GM04503 (cell line): ENCODE measurements at regions not wholly inside any gene's neighbourhood (a gene's known extent, or its start where the extent isn't known, plus 50 kb on each side); places are given as distances from the start of the nearest gene placed in this dataset.

Experiments
- DNase-seq: peaks from one replicate; pipeline ENCODE4 v3.0.0-alpha.2; 2012; ENCODE audit warnings: low read depth

DNA sequence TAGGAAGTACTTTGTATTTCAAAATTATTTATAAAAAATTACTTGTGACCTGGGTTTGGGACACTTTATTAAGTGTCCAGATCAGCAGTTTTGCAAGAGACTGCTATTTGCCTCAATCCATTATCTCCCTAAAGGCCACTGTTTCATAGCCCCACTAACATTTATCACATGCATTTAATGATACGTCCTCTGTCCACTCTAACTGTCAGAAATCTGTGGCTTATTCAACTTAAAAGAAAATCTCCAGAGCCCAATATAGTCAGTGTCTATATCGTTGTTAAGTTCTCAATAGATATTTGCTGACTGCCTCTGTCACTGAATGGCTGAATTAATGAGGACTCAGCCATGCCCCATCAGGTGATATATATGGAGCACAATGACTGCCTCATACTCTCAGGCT lies 553.9 kb upstream of the POM121L12 start:
- DNase-seq = no peak

DNA sequence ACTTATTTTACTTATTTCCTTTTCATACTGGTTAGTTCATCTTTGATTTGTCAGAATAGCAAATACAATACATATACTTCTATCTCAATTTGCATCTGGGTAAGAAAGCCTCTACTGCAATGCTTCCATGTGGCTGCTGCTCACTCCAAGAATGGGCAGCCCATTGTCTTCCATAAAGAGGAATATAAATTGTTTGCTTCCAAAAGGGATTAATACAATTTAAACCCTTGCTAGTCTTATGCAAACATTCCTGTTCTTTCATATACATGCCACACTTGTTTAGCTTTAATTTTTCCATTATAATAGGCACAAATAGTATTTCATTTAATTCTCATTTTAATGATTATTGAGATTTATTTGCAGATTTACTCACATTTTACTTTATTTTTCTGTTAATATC lies 555.4 kb upstream of the POM121L12 start:
- no peak for DNase-seq

DNA sequence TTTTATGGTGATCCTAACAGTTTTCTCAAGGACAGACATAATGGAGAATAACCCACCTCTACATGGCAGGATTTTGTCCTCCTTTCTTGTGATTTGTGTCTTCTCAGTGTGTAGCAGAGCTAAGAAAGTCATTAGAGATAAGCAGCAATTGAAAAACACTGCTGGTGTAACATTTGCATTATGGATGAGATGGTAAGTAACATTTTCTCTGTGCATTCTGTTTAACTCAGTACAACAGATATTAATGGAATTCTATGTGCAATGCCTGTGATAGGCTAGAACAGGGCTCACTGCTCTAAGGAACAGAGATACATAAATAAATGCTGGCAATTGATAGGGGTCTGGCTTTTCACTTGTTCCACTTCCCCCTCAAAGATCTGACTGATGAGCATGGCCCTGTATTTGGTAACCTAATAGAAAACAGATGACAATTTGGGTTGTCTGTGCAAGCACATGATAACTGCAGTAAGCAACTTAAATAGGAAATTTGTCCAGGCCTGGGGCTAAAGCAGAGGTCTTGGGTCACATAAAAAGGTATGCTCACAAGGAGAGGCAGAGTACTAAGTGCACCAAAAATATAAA lies 560.3 kb upstream of the POM121L12 start:
- no peak for DNase-seq

DNA sequence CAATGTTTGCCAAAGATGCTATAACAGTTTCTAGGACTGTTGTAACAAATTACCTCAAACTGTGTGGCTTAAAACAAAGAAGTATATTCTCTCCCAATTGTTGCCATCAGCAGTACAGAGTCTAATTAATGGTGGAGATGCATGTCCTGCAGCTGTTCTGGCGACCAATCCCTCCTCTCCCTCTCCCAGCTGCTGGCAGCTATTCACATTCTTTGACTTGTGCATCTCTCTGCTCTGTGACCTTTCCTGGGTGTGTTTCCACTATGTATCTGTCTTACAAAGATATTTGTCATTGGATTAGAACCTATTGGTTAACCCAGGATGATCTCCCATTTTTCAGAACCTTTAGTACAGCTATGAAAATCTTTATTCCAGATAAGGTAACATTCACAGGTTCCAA lies 561.7 kb upstream of the POM121L12 start:
- no peak for DNase-seq

DNA sequence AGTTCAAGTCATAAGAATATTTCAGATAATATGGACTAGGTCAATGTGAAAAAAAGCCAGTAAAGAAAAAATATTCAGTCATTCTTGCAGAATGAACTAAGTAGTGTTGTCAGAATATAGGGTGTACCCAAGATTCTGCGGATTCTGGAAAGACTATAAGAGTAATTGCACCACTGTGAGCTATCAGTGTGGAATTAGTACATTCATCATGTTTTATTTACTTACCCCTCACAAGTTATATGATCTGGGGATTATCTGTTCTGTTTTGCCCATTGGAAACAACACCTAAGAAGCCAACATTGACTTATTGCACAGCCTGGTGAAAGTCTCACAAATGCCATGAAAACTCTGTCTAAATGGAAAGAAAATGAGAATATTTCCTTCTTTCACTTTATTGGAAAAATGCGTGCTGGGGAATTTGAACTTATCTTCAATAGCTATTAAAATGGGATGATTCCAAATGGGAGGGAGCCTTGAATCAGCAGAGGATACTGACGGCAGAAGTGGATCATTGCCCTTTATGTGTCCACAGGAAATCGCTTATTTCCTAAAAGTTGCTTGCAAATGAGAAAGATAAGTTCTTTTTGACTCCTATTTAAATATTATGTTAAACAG lies 563.3 kb upstream of the POM121L12 start:
- DNase-seq = no peak

DNA sequence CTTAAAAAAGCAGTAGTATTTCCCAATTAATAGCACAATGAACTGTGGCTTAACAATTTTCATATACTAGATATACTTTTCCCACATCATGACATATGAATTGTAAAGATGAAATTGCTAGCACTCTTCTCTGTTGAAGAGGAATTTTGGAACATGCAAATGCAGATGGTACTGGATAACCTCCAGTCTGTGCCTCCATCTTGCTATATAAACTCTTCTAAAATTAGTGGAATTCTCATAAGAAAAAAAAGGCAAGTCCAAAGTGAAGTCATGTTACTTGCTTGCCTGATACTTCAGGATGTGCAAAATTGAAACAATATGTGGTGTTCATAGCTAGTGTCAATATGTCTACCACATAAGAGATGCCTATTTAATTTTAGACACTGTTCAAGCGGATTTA lies 570.2 kb upstream of the POM121L12 start:
- no peak for DNase-seq

DNA sequence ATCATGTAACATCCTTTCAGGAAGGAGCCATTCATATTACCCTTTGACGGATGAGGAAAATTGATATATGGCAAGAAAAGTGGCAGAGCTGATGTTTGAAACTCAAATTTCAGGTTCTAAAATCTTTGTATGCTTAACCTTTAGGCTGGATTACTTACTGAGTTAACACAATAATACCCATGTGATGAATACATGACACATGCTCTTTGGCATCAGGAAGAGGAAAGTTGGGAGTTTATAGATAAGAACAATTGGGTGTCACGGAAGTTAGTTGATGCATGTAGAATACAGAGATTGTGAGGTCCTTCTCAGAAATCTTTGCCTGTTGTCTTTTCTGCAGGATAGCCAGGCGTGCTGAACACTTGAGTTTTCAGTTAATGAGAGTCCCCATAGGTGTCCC lies 572.1 kb upstream of the POM121L12 start:
- DNase-seq = no peak

DNA sequence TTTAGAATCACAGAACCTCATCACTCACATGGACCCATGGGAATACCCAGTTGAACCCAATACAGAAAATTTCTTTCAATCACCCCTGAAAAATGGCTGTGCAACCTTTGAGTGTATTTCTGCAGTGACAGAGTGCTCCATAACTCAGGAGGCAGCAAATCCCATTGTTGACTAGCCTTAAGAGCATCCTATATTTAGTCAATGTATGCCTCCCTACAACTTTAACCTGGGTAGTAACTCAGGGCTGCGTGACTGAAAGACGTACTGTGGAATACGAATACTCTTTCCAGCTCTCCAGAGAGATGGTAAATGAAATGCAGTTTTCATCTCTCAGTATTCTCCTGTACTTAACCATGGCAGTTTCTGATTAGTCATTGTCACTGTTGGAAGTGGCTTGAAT lies 573.0 kb upstream of the POM121L12 start:
- no peak for DNase-seq

DNA sequence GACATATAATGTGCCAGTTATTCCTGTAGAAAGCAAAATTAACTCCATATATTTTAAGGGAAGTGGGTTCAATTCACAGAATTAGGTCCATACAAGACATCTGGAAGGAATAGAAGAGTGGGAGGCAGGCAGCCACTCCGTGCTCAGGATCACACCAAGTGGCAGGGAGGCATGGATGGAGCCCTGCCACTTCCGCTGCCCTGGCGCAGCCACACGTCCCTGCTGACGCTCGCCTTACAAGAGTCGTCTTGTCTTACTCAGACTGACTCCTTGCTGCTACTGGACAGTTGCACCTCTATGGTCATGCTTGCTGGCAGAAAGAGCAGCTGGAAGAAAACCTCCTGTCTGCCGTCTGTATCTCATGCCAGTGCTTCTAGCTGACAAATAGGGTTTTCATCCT lies 579.9 kb upstream of the POM121L12 start:
- DNase-seq = no peak

DNA sequence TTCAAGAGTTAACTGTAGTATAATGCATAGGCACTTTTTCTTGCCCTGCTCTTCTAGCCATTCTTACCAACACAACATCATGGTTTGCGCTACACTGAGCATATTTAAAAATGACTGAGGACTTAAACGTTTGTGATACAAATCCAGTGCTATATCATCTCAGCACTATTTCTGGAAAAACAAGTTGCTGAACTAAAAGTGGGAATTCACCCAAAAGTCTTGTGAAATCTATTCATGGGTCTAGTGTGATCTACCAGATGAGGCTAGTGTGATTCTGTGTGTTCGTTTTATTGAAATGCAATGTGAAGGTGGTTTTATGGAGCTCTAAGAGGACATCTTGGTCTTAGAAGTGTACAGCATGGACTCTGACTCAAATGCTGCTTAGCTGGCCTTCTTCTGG lies 584.6 kb upstream of the POM121L12 start:
- no peak for DNase-seq

DNA sequence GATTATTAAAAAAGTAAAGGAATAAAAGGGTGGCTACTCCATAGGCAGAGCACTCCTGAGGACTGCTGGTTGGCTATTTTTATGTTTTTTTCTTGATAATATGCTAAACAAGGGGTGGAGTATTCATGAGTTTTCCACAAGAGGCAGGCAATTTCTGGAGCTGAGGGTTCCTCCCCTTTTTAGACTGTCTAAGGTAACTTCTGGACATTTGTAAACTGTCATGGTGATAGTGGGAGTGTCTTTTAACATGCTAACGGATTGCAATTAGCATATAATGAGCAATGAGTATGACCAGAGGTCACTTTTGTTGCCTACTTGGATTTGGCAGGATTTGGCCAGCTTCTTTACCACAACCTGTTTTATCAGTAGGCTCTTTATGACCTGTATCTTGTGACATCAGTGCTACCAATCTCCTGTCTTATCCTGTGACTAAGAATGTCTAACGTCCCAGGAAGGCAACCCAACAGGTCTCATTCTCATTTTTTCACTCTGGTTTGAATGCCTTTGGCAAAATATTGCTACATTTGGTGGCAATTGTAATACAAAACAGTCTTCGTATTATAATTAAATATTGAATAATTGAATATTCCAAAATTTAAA lies 587.8 kb upstream of the POM121L12 start:
- DNase-seq = no peak

DNA sequence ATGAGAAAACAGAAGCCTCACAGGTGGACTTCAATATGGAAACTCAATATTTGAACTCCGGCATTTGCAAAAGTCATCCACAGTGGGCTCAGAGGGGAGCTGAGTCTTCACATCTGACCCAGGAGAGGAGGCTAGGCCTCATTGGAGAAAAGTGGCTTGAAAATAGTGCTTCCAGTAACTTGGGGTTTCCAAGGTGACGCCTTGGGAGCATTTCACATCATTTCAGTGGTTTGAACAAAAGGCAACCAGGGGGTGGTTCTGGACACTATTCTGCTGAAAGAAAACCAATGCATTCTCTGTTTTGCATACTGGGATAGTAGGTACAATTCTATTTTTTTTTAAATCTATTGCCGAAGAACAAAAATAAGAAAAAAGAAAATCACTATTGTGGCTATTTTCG lies 599.2 kb upstream of the POM121L12 start:
- DNase-seq = no peak

DNA sequence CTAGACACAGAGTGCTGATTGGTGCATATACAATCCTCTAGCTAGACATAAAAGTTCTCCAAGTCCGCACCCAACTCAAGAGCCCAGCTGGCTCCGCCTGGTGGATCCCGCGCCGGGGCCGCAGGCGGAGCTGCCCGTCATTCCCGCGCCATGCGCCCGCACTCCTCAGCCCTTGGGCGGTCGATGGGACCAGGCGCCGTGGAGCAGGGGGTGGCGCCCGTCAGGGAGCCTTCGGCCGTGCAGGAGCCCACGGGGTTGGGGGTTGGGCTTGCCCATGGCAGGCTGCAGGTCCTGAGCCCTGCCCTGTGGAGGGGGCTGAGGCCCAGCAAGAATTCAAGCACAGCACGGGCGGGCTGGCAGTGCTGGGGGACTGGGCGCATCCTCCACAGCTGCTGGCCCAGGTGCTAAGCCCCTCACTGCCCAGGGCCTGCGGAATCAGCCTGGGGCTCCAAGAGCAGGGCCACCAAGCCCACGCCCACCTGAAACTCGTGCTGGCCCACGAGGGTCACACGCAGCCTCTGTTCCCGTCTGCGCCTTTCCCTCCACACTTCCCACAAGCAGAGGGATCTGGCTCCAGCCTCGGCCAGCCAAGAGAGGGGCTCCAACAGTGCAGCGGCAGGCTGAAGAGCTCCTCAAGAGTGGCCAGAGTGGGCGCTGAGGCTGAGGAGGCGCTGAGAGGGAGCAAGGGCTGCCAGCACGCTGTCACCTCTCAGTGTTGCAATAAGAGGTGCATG lies 604.2 kb upstream of the POM121L12 start:
- no peak for DNase-seq

DNA sequence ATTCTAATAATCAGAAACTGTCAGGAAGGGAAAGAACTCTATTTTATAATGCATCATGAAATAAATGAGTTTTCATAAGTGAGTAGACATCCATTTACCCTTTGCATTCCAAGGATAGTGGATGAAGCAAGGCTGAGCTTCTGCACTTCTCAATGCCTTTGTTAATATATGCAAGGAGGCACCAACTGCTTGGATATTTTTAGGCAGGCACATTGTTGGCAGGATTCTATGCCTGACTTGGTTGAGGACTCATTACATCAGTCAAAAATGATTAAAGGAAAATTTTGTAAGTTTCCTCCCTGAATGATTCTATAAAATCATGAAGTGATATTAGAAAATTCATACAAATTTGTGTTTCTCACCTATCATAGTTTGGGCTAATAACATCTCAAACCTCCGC lies 612.2 kb upstream of the POM121L12 start:
- DNase-seq = no peak

DNA sequence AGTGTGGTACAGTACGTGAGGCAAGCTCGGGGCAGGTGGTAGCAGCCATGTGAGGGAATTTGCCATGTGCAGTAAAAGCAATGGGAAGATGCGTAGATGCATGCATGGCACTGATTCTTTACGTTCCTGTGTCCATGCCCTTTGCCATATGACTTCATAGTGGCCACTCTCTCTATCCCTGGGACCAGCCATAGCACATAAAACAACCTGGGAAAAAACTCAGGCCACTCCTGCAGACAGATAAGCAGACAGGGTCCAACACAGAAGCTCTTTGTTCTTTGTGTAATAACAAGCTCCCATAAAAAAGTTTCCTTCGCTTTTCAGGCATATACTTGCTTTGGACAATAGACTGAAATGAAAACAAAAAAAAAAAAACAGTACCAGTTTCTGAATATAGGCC lies 622.4 kb upstream of the POM121L12 start:
- DNase-seq = no peak

DNA sequence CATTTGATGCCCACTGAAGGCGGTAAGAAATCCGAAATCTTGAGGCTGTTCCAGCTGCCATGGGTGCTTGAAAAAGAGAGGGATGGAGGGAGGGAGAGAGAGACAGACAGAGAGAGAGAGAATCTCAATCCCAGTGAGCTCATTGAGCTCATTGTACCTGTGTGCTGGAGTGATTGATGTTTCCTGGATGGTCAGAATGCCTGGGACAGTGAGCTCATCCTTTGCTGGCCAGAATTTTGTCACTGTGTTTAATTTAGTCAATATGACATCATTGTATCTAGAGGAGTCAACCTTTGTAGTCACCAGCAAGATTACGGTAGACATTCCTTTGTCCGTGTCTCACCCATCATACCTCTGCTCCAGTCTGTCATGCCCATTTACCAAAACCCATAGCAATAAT lies 625.4 kb upstream of the POM121L12 start:
- no peak for DNase-seq

DNA sequence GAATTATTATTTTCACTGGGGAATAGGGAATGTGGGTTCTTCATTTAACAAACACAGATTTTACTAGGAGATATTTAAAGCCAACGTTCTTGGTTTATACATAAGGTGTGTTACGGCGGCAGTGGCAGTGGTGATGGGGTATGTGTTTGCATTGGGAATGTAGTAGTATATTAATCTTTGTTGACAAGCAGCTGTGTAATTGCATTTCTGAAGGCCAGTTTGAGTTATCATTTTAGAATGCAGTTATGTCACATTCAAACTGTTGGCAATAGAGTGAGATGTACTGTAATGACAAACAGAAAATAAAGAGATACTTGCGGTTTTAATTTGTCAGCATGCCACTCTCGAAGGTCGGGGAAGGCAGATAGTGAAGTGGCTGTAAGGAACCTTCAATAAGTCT lies 628.6 kb upstream of the POM121L12 start:
- DNase-seq = no peak

DNA sequence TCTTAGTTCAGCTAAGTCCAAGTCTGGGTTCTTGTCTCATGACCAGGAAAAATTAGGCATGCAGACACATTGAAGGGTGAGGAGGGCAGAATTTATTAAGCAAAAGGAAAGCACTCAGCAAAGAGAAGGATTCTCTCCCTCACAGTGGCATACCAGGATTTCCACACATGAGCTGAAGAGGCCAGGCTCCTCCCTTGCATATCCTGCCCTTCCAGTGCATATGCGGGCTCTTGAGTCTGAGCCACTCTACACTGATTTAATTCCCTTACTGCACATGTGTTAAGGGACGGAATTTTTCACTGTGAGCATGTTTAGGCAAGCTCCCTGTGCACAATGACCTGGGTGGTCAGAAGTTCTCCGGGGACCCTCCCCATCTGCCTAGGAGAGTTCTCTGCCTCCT lies 652.7 kb upstream of the POM121L12 start:
- no peak for DNase-seq

DNA sequence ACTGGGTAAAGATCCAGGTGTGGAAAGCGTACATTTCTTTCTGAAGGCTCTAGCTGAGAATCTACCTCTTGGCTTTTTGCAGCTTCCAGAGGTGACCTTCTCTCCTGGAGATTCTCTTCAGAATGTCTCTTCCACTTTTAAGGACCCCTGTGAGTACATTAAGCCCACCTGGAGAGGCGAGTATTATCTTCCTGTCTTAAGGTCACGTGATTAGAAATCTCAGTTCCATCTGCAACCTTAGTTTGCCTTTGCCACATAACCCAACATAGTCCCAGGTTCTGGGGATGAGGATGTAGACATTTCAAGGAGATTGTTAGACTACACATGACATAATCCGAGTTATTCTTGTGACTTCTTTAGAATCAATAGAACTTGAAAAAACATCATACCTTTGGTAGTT lies 665.5 kb upstream of the POM121L12 start:
- no peak for DNase-seq

DNA sequence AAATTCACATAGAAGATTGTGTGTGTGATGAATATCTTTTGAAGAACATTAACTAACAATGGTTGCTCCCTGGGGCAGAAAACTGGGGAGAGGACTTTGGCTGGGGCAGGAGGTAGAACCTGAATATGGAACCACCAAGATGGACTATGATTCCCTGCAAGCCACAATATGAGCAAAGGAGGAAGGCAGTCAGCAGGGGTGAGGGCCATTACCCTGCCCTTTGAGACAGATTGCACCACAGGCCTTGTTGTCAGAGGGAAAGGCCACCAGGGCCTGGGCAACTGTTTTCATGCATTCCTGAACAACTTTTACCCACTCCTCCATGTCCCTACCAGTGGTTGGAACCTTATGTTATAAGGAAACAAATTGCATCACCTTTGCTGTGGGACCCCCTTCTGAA lies 670.1 kb upstream of the POM121L12 start:
- no peak for DNase-seq

DNA sequence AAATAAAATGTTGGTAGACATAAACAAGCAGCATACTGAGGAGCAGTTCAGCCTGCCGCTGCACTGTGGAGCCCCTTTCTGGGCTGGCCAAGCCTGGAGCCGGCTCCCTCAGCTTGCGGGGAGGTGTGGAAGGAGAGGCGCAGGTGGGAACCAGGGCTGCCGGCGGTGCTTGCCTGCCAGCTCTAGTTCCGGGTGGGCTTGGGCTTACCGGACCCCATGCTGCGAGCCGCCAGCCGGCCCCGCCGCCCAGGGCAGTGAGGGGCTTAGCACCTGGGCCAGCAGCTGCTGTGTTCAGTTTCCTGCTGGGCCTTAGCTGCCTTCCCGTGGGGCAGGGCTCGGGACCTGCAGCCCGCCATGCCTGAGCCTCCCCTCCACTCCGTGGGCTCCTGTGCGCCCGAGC lies 672.9 kb upstream of the POM121L12 start:
- no peak for DNase-seq

DNA sequence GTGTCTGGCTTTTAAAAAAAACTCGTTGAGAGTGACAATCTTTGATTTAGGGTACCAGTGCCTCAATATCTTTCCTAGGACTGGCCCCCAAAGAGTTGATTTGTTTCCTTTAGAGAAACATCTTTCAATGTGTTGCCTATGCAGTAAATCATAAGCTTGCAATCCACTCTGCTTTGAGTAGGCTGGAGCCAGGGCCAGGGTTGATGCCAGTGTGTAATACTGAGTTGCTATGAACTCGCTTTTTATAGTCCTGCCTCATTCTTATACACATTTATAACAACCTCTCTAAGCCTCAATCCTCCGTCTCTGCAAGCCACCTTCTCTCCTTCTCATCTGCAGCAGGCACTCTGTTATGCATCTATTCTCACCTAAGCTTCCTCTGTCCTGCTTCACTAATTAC lies 674.9 kb upstream of the POM121L12 start:
- no peak for DNase-seq

DNA sequence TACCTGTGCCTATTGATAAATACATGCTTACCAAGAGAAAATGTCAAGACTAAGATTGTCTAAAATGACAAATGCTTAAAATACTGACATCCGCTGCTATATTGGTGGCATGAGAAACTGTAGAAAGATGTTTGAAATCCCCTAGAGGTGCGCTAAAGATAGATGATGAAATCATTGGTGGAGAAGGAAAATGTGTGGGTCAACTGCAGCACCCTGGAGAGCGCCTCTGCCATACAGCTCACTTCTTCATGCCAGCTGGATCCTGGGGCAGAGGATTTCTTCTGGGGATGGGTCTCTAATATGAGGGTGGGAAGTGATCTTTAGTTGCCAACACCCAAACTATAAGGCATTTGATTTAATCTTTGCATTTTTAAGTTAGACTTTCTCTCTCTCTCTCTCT lies 680.4 kb upstream of the POM121L12 start:
- no peak for DNase-seq
